HG02759 (cell line): ENCODE measurements at regions not wholly inside any gene's neighbourhood (a gene's known extent, or its start where the extent isn't known, plus 50 kb on each side); places are given as distances from the start of the nearest gene placed in this dataset.

ENCODE experiments used
- ATAC-seq: cut with Tn5 transposase; IDR thresholded peaks from one replicate; pipeline ENCODE4 v1.9.1; 2021; ENCODE audit warnings: mild to moderate bottlenecking, moderate library complexity; ENCODE audit not compliant: unreplicated experiment

GRCh38 chrX:4358577-4358976 lies 645.1 kb upstream of the PRKX start:
- ATAC-seq: no peak

GRCh38 chrX:4322916-4323315 lies 609.5 kb upstream of the PRKX start:
- no peak for ATAC-seq

- ATAC-seq: no peak
Measured at GRCh38 chrX:4320436-4320947, 607.0 kb upstream of the PRKX start.

DNA sequence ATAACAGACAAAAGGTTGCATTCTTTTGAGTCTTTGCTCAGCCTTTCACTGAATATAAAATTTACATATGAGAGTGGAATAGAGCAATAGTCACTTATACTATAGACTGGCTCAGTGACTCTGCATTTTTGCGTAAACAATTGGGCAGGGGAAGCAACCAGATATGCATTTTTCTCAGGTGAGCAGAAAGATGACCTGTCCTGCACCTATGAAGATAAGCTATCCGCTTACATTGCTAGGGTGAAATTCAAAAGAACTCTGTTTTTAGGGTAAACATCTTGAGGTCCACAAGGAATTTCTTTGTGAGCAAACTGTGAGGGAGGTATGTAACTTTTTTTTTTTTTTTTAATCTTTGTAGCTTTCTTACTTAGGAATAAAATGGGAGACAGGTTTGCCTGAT lies 602.4 kb upstream of the PRKX start:
- no peak for ATAC-seq

DNA sequence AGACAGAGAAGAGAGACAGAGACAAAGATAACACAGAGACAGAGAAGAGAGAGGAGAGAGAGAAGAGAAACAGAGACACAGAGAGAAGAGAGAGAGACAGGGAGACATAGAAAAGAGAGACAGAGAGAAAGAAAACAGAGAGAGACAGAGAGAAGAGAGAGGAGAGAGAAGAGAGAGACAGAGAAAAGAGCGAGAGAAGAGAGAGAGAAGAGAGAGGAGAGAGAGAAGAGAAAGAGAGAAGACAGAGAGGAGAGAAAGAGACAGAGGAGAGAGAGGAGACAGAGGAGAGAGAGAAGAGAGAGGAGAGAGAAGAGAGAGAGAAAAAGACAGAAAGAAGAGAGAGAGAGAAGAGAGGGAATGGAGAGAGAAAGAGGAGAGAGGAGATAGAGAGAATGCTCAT lies 601.1 kb upstream of the PRKX start:
- no peak for ATAC-seq

GRCh38 chrX:4277122-4277521 lies 563.7 kb upstream of the PRKX start:
- ATAC-seq: no peak

DNA sequence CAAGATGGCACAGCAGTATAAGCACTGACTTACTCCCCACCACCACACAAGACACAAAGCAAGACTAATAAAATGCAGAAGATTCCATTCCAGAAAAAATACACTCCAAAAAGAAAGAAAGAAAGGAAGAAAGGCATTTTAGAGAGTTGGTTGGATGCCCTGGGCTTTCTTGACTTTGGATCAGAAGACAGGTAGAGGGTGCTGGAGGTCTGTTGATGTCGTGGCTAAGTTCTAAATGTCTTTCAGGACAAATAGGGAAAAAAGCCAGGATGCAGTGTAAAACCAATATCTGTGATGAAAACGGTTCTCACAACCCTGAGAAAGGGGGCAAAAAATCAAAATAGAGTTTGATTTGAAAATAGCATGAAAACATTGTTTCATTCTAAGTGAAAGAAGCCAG lies 555.2 kb upstream of the PRKX start:
- ATAC-seq: no peak

GRCh38 chrX:4265036-4265435 lies 551.6 kb upstream of the PRKX start:
- no peak for ATAC-seq

GRCh38 chrX:4263030-4263803 lies 549.8 kb upstream of the PRKX start:
- ATAC-seq: no peak

GRCh38 chrX:4253092-4253491 lies 539.6 kb upstream of the PRKX start:
- ATAC-seq: no peak

- ATAC-seq: no peak
Measured at GRCh38 chrX:4249401-4249800, 536.0 kb upstream of the PRKX start.

- ATAC-seq: no peak
Measured at GRCh38 chrX:4243759-4244158, 530.3 kb upstream of the PRKX start.

GRCh38 chrX:4240541-4241194 lies 527.2 kb upstream of the PRKX start:
- ATAC-seq: peak; percentile 56

GRCh38 chrX:4239650-4240540 lies 526.4 kb upstream of the PRKX start:
- ATAC-seq: peak; percentile 39

GRCh38 chrX:4238916-4239315 lies 525.5 kb upstream of the PRKX start:
- ATAC-seq: no peak

GRCh38 chrX:4225086-4225485 lies 511.6 kb upstream of the PRKX start:
- no peak for ATAC-seq

DNA sequence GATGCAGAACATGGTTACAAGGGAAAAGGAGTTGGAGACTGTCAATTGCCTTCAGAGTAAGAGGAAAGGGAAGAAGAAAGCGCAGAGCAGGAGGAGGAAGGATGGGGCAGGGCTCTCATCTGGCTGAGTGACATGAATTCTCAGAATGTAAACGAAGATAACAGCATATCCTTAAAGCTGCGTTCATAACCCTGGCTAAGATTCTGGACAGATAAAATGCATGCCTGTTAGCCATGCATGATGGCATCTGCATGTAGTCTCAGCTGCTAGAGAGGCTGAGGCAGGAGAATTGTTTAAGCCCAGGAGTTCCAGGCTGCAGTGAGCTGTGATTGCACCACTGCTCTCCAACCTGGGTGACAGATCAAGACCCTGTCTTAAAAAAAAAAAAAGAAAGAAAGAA lies 493.5 kb upstream of the PRKX start:
- ATAC-seq: no peak

DNA sequence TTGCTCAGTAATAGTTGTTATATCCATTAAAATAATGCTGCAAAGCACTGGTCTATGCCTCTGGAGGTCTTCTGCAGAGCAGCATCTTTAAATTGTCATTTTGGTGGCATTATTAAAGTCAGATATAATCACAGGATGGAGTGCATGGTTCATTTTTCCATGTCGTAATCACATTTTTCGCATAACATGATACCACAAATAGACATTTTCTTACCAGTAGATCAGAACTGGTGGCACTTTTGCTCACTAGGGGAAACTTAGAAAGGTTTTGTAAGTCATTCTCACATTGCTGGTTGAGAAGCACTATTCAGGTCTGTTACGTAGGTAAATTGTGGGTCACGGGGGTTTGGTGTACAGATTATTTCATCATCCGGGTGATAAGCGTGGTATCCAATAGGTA lies 484.5 kb upstream of the PRKX start:
- ATAC-seq: no peak

GRCh38 chrX:4193500-4194155 lies 480.2 kb upstream of the PRKX start:
- ATAC-seq: no peak

- no peak for ATAC-seq
Measured at GRCh38 chrX:4186331-4186730, 472.9 kb upstream of the PRKX start.

- ATAC-seq: no peak
Measured at GRCh38 chrX:4185086-4185485, 471.6 kb upstream of the PRKX start.
